ENCODE measurements at regions not wholly inside any gene's neighbourhood (a gene's known extent, or its start where the extent isn't known, plus 50 kb on each side); places are given as distances from the start of the nearest gene placed in this dataset.

DNA sequence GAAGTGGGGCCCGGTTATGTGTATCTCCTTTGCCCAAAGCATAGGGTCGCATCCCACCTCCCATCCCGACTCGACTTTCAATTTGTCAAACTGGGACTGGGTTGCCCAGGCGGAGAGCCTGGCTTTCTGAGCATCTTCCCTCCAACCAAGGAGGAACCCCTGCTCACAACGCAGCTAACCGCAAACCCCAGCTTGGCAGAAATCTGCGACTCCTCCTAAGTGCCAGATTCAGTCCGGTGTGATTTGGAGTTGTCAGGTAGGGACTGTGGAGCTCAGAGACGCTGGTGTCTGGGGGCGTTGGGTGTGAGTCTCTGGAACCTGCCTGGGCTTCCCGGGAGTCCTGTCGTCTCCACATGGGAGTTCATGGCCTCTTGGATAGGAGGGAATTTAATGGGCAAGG, 1126.7 kb downstream of the AACS start:
- TF ChIP-seq, protein P1, sequence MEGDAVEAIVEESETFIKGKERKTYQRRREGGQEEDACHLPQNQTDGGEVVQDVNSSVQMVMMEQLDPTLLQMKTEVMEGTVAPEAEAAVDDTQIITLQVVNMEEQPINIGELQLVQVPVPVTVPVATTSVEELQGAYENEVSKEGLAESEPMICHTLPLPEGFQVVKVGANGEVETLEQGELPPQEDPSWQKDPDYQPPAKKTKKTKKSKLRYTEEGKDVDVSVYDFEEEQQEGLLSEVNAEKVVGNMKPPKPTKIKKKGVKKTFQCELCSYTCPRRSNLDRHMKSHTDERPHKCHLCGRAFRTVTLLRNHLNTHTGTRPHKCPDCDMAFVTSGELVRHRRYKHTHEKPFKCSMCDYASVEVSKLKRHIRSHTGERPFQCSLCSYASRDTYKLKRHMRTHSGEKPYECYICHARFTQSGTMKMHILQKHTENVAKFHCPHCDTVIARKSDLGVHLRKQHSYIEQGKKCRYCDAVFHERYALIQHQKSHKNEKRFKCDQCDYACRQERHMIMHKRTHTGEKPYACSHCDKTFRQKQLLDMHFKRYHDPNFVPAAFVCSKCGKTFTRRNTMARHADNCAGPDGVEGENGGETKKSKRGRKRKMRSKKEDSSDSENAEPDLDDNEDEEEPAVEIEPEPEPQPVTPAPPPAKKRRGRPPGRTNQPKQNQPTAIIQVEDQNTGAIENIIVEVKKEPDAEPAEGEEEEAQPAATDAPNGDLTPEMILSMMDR (IDR thresholded peaks at IDR 0.05; ENCODE audit: insufficient read depth, low read length, poor library complexity, severe bottlenecking) = no peak

DNA sequence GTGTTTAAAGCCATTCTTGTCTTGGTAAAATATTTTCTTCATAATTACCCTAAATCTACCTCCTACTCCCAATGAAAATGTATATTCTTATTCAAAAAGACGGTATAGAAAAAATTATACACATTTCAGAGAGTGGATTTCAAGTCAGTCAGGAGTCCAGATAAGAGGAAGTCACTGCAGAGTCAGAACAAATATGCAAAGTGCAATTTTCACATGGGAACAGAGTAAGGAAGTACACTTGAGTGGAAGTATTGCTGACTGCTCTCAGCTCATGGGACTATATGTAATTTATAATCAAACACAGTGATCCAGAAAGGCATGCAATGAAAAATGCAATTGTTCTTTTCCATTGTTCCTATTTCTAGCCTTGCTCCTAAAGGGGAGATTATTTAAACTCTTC, 1128.0 kb downstream of the AACS start:
- Histone ChIP-seq H3K27me3 (replicated peaks; ENCODE audit: control insufficient read depth, insufficient read depth, low read length) (no peaks in the 10 kb centered on the region), H3K36me3 (ENCODE audit: control insufficient read depth, insufficient read depth, low read length) (no peaks in the 10 kb centered on the region), H3K4me3 (replicated peaks; ENCODE audit: low read depth, low read length) (no peak overlapping the region)
- no peak for DNase-seq (ENCODE audit: extremely low read depth, insufficient read length)
- TF ChIP-seq, protein P1 (IDR thresholded peaks at IDR 0.05; ENCODE audit: insufficient read depth, low read length, poor library complexity, severe bottlenecking) = no peak

More for the DNA sequence above, 1126.7 kb downstream of the AACS start:
- no peak overlapping the region for H3K4me3 ChIP-seq (replicated peaks; ENCODE audit: low read depth, low read length)
- H3K27me3 ChIP-seq (replicated peaks; ENCODE audit: control insufficient read depth, insufficient read depth, low read length) = no peaks in the 10 kb centered on the region
- H3K36me3 ChIP-seq (ENCODE audit: control insufficient read depth, insufficient read depth, low read length) = no peaks in the 10 kb centered on the region
- DNase-seq (ENCODE audit: extremely low read depth, insufficient read length) = no peak

DNA sequence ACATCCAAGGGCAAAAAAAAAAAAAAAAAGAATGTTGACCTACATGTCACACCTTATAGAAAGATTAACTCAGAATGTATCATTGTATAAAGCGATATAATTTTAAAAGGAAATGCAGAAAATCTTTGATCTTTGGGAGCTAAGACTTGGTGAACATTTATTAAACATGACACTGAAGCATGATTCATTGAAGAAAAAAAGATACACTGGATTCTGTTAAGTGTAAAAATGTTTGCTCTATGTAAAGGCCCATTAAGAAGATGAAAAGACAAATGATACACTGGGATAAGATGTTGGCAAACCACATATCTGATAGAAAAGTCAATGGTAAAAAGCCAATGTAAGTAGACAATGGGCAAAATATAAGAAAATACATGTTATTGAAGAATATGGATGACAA, 1131.0 kb downstream of the AACS start:
- no peaks in the 10 kb centered on the region for H3K27me3 ChIP-seq (replicated peaks; ENCODE audit: control insufficient read depth, insufficient read depth, low read length)
- H3K36me3 ChIP-seq (ENCODE audit: control insufficient read depth, insufficient read depth, low read length) = no peaks in the 10 kb centered on the region
- H3K4me3 ChIP-seq (replicated peaks; ENCODE audit: low read depth, low read length) = no peak overlapping the region
- TF ChIP-seq, protein P1 (IDR thresholded peaks at IDR 0.05; ENCODE audit: insufficient read depth, low read length, poor library complexity, severe bottlenecking) = no peak
- no peak for DNase-seq (ENCODE audit: extremely low read depth, insufficient read length)

DNA sequence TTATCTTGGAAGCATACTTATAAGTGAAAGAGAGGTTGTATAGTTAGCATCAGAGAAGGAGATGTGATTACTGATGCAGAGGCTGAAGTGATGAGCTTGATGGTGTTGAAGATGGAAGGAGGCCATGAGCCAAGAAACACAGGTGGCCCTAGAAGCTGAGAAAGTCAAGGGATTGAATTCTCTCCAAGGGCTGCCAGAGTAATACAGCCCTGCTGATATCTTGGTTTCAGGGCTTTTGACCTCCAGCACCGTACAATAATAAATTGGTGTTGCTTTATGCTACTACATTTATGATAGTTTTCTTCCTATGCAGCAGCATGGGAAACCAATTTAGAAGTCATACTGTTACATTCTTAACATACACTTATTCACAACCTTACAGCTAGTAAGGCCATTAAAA, 1133.3 kb downstream of the AACS start:
- TF ChIP-seq, protein P1 (IDR thresholded peaks at IDR 0.05; ENCODE audit: insufficient read depth, low read length, poor library complexity, severe bottlenecking) = no peak
- H3K27me3 ChIP-seq (replicated peaks; ENCODE audit: control insufficient read depth, insufficient read depth, low read length) = no peaks in the 10 kb centered on the region

DNA sequence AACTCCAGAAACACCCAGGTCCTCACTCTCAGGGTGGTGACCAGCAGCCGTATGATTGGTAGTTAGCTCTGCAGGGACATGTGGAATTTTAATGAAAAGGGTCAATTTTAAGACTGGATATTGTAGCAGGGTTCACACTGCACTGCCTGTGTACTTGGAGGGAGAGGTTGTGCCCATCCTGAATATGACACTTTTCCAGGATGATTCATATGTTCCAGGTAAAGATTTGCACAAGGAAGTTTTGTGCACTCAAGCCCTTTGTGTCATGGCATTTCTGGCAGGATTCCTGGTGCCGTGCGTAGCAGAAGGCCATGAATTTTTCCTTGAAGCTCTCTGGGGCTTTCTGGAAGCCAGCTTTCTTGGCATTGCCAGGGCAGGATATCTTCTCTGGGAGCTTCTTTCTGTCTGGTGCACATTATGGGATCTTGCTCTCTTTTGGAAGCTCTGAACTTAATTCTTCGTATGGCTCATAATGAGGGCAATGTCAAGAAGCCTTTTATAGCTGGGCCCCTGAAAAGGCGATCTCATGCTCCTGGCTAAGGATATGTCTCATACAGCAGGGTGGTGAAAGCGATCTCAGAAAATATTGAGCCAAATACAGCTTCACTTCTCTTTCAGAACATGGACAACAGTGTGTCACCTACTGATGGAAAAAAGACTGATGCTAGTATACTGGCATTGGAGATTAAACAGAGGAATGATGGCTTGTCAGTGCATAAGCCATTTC, 1133.9 kb downstream of the AACS start:
- no peaks in the 10 kb centered on the region for H3K36me3 ChIP-seq (ENCODE audit: control insufficient read depth, insufficient read depth, low read length)
- TF ChIP-seq, protein P1 (IDR thresholded peaks at IDR 0.05; ENCODE audit: insufficient read depth, low read length, poor library complexity, severe bottlenecking) = no peak
- H3K4me3 ChIP-seq (replicated peaks; ENCODE audit: low read depth, low read length) = no peak overlapping the region
- H3K27me3 ChIP-seq (replicated peaks; ENCODE audit: control insufficient read depth, insufficient read depth, low read length) = no peaks in the 10 kb centered on the region
- no peak for DNase-seq (ENCODE audit: extremely low read depth, insufficient read length)

More for the DNA sequence above, 1133.3 kb downstream of the AACS start:
- Histone ChIP-seq H3K4me3 (replicated peaks; ENCODE audit: low read depth, low read length) (no peak overlapping the region), H3K36me3 (ENCODE audit: control insufficient read depth, insufficient read depth, low read length) (no peaks in the 10 kb centered on the region)
- DNase-seq (ENCODE audit: extremely low read depth, insufficient read length) = no peak

Measured in GM06990 (cell line).